Right lobe of liver (tissue), 4 donors: ENCODE measurements at regions not wholly inside any gene's neighbourhood (a gene's known extent, or its start where the extent isn't known, plus 50 kb on each side); places are given as distances from the start of the nearest gene placed in this dataset.

ENCODE experiments used
- CTCF ChIP-seq, 4 donors: fragments of 200-600 bp in 3 of 4; fragments of 450-650 bp in 1 of 4; IDR thresholded peaks; one replicate each; pipeline versions ENCODE4 v1.5.1 to v1.8.0; 2016 to 2022; ENCODE audit warnings: antibody characterized with exemption in 4 of 4, mild to moderate bottlenecking in 2 of 4
- POLR2A ChIP-seq: fragments of 450-650 bp; IDR thresholded peaks from one replicate; pipeline ENCODE4 v1.6.1; 2017; ENCODE audit warnings: antibody characterized with exemption, mild to moderate bottlenecking
- donor health status: DM: no; HTN: no; CAD: no.
- donor health status: DM: no; HTN: no; CAD: no.
- donor health status: DM: no; HTN: yes; CAD: no.

GRCh38 chr20:11227602-11228001 is 553.8 kb upstream of the JAG1 start:
- TF ChIP-seq CTCF (IDR thresholded peaks at IDR 0.05) (no peak), POLR2A (no peak)
